Colonic mucosa (tissue), 4 donors: ENCODE measurements at regions not wholly inside any gene's neighbourhood (a gene's known extent, or its start where the extent isn't known, plus 50 kb on each side); places are given as distances from the start of the nearest gene placed in this dataset.

Experiments
- DNase-seq: peaks from one replicate; pipeline ENCODE4 v3.0.0-alpha.2; 2020
- H3K27ac ChIP-seq: fragments of 200-600 bp; one replicate; pipeline ENCODE4 v1.8.0; 2021
- H3K27me3 ChIP-seq: fragments of 200-600 bp; one replicate; pipeline ENCODE4 v1.8.0; 2021
- H3K36me3 ChIP-seq: fragments of 200-600 bp; one replicate; pipeline ENCODE4 v1.8.0; 2021
- H3K4me1 ChIP-seq: fragments of 200-600 bp; one replicate; pipeline ENCODE4 v1.8.0; 2021; ENCODE audit warnings: mild to moderate bottlenecking
- H3K4me3 ChIP-seq: fragments of 200-600 bp; one replicate; pipeline ENCODE4 v1.8.0; 2021
- H3K9ac ChIP-seq, 2 donors: one replicate each; pipeline ENCODE4 v1.7.0; 2013; ENCODE audit warnings: control low read depth in 2 of 2, low read depth in 2 of 2, low read length in 2 of 2
- H3K9me3 ChIP-seq: fragments of 200-600 bp; one replicate; pipeline ENCODE4 v1.8.0; 2021
- CTCF ChIP-seq: fragments of 200-600 bp; IDR thresholded peaks from one replicate; pipeline ENCODE4 v1.8.0; 2022; ENCODE audit warnings: antibody characterized with exemption, mild to moderate bottlenecking
- intact Hi-C: fragments of 100-400 bp; cut with DNase I; formaldehyde crosslinking; loops from one replicate; pipeline ENCODE4 v1.14.1; 2022
- donor health status: healthy.
- donor health status: DM: no; HTN: no; CAD: no.
- donor health status: DM: no; HTN: no; CAD: no.

- H3K36me3 ChIP-seq: no peaks in the 10 kb centered on the region
- no peak overlapping the region for H3K4me3 ChIP-seq
- no peaks in the 10 kb centered on the region for H3K4me1 ChIP-seq
- DNase-seq: no peak
- no peak overlapping the region for H3K27ac ChIP-seq
- no peak for TF ChIP-seq CTCF
- H3K9me3 ChIP-seq: no peaks in the 10 kb centered on the region
- intact Hi-C loops: no loop called here
- no peak overlapping the region for H3K9ac ChIP-seq
- no peaks in the 10 kb centered on the region for H3K27me3 ChIP-seq
Measured at GRCh38 chr10:131781076-131781475, 119.7 kb upstream of the PPP2R2D start.

GRCh38 chr10:131781791-131782190 is 119.0 kb upstream of the PPP2R2D start:
- TF ChIP-seq CTCF: no peak
- intact Hi-C loops: no loop called here

GRCh38 chr10:131784363-131785120 is 116.3 kb upstream of the PPP2R2D start:
- Histone ChIP-seq H3K36me3 (no peaks in the 10 kb centered on the region), H3K9ac (no peak overlapping the region), H3K27ac (no peak overlapping the region), H3K9me3 (no peaks in the 10 kb centered on the region), H3K4me1 (no peaks in the 10 kb centered on the region), H3K4me3 (no peak overlapping the region), H3K27me3 (no peaks in the 10 kb centered on the region)
- intact Hi-C loops: loop anchor here (5.0 kb wide), 2 partner anchors 332 to 1592 kb away; no protein-coding TSS in a partner anchor
- no peak for DNase-seq
- TF ChIP-seq CTCF: no peak

More at GRCh38 chr10:131781791-131782190, 119.0 kb upstream of the PPP2R2D start:
- Histone ChIP-seq H3K4me1 (no peaks in the 10 kb centered on the region), H3K4me3 (no peak overlapping the region), H3K27ac (no peak overlapping the region), H3K9me3 (no peaks in the 10 kb centered on the region), H3K9ac (no peak overlapping the region), H3K27me3 (no peaks in the 10 kb centered on the region), H3K36me3 (no peaks in the 10 kb centered on the region)
- DNase-seq: no peak

- Histone ChIP-seq H3K36me3 (no peaks in the 10 kb centered on the region), H3K4me3 (no peak overlapping the region)
Measured at GRCh38 chr10:131785121-131785460, 115.7 kb upstream of the PPP2R2D start.

More at GRCh38 chr10:131785121-131785460, 115.7 kb upstream of the PPP2R2D start:
- no peak for DNase-seq
- Histone ChIP-seq H3K27ac (no peak overlapping the region), H3K9me3 (no peaks in the 10 kb centered on the region), H3K4me1 (no peaks in the 10 kb centered on the region), H3K27me3 (no peaks in the 10 kb centered on the region), H3K9ac (no peak overlapping the region)
- TF ChIP-seq CTCF: no peak
- intact Hi-C loops: loop anchor here (5.0 kb wide), 2 partner anchors 333 to 1593 kb away; no protein-coding TSS in a partner anchor
